NCI-H2196 (cell line): ENCODE measurements at regions not wholly inside any gene's neighbourhood (a gene's known extent, or its start where the extent isn't known, plus 50 kb on each side); places are given as distances from the start of the nearest gene placed in this dataset.
"Not testable (repeated sequence)": the region's sequence is repeated elsewhere in the genome, so short reads cannot be mapped to it uniquely, and the experiment has no call there.

Experiments used
- DNase-seq: peaks from one replicate; lab custom pipeline; 2025; ENCODE audit not compliant: unreplicated experiment; lab: John Stamatoyannopoulos, UW

- DNase-seq = no peak
Observed at GRCh38 chr5:118491351-118491750, 497.0 kb downstream of the DTWD2 start.

DNA sequence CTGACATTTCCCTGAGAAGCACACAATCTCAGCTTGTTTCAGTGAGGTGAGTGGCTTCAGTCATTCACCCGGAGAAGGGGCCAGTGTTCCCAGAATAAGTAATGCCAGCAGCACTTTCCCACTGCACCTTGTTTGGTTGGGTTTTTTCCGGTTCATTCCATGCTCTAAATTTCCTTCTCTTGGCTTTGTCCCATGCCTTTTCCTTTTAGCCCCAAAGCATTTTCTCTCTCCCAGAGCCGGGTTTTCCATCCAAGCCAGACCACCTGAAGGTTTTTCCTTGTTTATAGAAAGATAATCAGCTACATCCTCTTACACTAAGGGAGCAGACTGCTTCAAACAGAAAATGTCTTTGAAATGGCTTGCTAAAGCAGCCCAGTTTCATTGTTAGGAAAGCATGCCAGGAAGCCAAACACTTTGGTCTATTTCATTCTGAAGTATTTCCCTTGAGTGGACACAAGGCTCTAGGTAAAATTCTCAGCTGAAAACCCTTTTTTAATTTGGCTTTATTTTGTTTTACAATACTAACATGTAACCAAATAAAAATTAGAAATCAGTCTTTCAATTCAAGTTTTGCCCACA is 501.6 kb downstream of the DTWD2 start:
- no peak for DNase-seq

- no peak for DNase-seq
Observed at GRCh38 chr5:118479285-118479684, 509.1 kb downstream of the DTWD2 start.

DNA sequence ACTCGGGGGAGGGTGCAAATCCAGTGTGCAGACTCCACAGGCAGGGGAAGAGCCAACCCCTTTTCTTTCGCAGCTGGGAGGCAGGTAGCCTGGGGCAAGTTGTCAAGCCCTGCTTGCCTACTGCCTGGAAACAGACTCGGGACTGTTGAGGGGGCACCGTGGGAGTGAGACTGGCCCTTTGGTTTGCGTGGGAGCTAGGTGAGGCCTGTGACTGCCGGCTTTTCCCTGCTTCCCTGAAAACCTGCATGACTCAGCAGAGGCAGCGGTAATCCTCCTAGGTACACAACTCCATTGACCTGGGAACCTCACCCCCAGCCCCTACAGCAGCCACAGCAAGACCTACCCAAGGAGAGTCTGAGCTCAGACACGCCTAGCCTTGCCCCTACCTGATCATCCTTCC is 509.5 kb downstream of the DTWD2 start:
- no peak for DNase-seq

DNA sequence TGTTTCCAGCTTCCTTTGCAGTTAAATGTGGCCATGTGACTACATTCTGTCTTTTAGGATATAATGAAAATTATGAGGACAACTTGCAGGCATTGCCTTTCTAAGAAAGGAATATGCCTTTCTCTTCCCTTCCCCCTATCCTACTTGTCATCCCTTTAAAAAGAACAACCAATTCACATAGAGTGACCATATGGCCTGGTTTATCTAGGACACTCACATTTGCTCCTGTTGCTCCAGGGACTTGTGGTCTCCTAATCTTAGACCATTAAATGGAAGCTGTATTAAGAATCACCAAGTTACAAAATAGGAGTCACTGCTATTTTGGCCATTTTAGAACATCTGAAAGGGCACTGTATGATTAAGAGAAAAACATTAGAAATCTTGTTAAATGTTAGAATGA is 520.3 kb downstream of the DTWD2 start:
- DNase-seq = no peak

DNA sequence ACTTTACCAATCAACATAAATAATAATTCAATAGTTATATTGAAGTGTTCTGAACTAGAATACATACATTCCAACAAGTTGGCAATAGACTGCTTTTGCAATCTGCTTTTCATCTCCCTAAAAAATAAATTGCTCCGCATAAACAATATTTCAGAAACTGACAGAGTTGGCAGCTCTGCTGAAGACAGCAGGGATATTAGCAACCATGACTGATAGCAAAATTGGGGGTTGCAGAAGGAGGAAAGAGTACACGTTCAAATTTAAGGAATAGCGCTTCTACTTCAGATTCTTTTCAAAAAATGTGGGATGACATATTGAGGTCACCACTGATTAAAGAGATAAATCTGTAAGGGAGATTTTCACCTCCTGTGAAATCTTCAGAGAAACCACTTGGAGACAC is 521.2 kb downstream of the DTWD2 start:
- DNase-seq = no peak

- no peak for DNase-seq
Observed at GRCh38 chr5:118466418-118466817, 521.9 kb downstream of the DTWD2 start.

- not testable (repeated sequence) for DNase-seq
Observed at GRCh38 chr5:118462276-118462675, 526.1 kb downstream of the DTWD2 start.

- DNase-seq = no peak
Observed at GRCh38 chr5:118461436-118461835, 526.9 kb downstream of the DTWD2 start.

GRCh38 chr5:118459490-118459889 is 528.9 kb downstream of the DTWD2 start:
- DNase-seq = no peak

DNA sequence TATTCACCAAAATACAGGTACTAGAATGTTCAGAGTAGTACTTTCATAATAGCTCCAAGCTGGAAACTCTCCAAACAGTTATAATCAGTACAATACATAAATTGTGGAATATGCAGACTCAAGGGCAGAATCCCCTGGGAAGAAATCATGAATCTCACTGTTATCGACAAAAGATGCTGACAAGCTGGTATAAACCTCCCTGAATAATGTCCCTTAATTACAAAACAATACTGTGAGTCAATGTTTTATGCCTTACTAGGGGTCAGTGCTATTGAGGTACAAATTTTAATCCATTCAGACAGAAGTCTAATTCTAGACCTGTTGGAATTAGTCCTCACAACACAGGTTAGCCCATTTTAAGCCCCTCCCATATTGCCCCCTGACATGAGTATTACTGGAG is 532.3 kb downstream of the DTWD2 start:
- no peak for DNase-seq

- DNase-seq = no peak
Observed at GRCh38 chr5:118451697-118452247, 536.6 kb downstream of the DTWD2 start.

- no peak for DNase-seq
Observed at GRCh38 chr5:118450554-118451332, 537.6 kb downstream of the DTWD2 start.

GRCh38 chr5:118447350-118447749 is 541.0 kb downstream of the DTWD2 start:
- no peak for DNase-seq

DNA sequence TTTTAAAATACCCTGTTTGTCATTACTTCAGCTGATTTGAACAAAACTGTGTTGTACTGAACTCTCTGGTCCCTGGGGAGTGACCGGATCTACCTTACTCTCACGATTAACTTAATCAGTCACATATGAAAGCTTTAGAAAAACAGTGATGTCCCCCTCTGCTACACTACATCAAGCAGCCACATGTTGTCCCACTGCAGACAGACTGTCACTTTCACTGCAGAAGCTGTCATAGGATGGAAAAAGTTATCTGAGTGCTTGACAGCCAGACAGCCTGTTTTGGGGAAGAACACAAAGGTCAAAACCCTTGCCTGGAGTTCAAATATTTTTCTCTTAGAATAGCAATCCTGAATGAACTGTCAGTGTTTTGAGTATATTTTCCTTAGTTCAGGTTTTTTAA is 546.4 kb downstream of the DTWD2 start:
- no peak for DNase-seq

GRCh38 chr5:118441034-118441433 is 547.3 kb downstream of the DTWD2 start:
- no peak for DNase-seq

DNA sequence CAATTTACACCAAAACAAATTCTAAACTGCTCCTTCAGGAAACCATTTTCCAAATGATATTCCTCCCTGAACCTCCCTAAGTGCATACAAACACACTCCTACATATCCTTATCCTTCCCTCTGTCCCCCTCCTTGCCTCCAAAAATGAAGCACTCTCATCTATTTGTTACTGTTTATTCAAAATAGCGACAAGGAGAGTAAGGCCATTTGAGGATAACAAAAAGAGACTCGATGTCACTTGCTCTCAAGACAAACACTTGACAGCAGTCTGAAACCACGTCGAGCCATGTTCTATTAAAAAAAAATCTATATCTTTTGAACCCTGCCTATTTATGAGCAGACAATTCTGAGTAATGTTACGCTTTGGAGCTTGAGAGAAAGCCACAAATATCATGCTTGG is 547.9 kb downstream of the DTWD2 start:
- DNase-seq = no peak

DNA sequence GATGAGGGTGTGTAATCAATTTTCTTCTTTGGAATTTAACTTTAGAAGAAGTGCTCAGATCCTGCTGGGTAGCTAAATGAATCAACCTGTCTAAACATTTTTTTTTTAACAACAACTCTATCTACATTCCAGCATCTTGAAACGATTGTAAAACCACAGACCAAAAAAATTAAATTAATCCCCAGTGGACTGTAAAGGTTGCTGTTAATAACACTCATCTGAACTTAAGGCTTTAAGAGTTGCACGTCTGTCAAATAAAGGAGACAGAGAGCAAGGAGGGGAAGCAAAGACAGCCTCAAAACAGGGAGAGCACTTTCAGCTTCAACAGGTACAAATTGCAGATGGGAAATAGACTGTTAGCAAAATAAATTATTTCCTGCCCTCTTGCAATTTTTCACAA is 548.5 kb downstream of the DTWD2 start:
- DNase-seq = no peak

- DNase-seq = no peak
Observed at GRCh38 chr5:118435131-118435530, 553.2 kb downstream of the DTWD2 start.

DNA sequence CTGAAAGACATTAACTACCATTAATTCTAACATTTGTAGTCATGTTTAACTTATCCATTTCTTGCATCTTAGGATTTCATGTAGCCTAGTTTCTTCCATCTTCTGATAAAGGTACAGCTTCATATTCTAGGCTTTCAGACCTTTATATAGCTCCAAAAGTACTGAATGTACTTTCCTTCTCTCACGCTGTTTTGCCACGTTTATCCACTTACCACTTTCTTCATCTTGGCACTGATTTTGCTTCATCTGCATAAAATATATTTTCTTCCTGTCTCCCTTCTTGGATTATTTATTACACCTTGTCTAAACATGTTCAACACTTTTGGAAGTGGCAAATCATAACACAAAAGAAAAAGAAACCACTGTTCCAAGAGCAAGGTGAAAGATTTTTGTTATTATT is 553.8 kb downstream of the DTWD2 start:
- no peak for DNase-seq

DNA sequence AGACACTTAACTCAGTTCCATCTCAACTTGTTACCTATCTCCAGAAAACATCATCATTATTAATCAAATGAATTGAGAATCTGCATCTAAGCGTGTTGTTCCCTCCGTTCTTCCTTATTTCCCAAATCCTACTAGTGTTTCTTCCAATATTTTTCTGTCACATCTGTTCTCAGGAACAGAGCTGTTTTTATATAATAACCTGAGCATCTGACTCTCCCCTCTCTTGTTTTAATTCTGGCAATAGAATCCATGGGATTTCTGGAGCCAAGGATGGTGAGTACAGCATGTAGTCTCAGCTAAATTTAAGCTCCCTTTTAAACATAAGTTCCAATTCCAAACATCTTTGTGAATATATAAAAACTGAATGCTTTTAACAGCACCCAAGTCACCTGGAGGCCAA is 558.3 kb downstream of the DTWD2 start:
- DNase-seq = no peak

- no peak for DNase-seq
Observed at GRCh38 chr5:118407958-118408357, 580.4 kb downstream of the DTWD2 start.

GRCh38 chr5:118405650-118406061 is 582.7 kb downstream of the DTWD2 start:
- DNase-seq = no peak
